Osteoblast (primary cell): ENCODE measurements at regions not wholly inside any gene's neighbourhood (a gene's known extent, or its start where the extent isn't known, plus 50 kb on each side); places are given as distances from the start of the nearest gene placed in this dataset.
"Not testable (repeated sequence)": the region's sequence is repeated elsewhere in the genome, so short reads cannot be mapped to it uniquely, and the experiment has no call there.

Experiments
- DNase-seq: peaks from one replicate; pipeline ENCODE4 v3.0.0; 2011; ENCODE audit warnings: low spot score, mixed read lengths; ENCODE audit not compliant: insufficient read length; ENCODE audit errors: missing footprints
- H2AFZ ChIP-seq: 2 replicates; pipeline ENCODE4 v1.6.0; 2011; ENCODE audit warnings: mild to moderate bottlenecking, low read length
- H3K27ac ChIP-seq: 2 replicates; pipeline ENCODE4 v1.5.1; 2011; ENCODE audit warnings: mild to moderate bottlenecking, low read depth, low read length, moderate library complexity
- H3K27me3 ChIP-seq: 2 replicates; pipeline ENCODE4 v1.6.0; 2012; ENCODE audit warnings: mild to moderate bottlenecking, control low read depth, inconsistent platforms, low read length, moderate library complexity; ENCODE audit not compliant: insufficient read depth
- H3K36me3 ChIP-seq: 2 replicates; pipeline ENCODE4 v1.5.1; 2011; ENCODE audit warnings: mild to moderate bottlenecking, low read length, control low read depth, moderate library complexity; ENCODE audit not compliant: insufficient read depth
- H3K4me1 ChIP-seq: 2 replicates; pipeline ENCODE4 v1.5.1; 2011; ENCODE audit warnings: mild to moderate bottlenecking, low read length, control low read depth, moderate library complexity; ENCODE audit not compliant: insufficient read depth
- H3K4me2 ChIP-seq: 2 replicates; pipeline ENCODE4 v1.6.0; 2011; ENCODE audit warnings: mild to moderate bottlenecking, low read length; ENCODE audit not compliant: insufficient read depth
- H3K4me3 ChIP-seq: fragments of 200-600 bp; sonication (generic); 3 replicates; pipeline ENCODE4 v1.5.1; 2012; ENCODE audit warnings: mild to moderate bottlenecking, low read length, inconsistent platforms; ENCODE audit not compliant: insufficient read depth
- H3K79me2 ChIP-seq: 2 replicates; pipeline ENCODE4 v1.6.0; 2012; ENCODE audit warnings: mild to moderate bottlenecking, low read length, control low read depth, inconsistent platforms; ENCODE audit not compliant: insufficient read depth
- H3K9me3 ChIP-seq: 2 replicates; pipeline ENCODE4 v1.5.1; 2011; ENCODE audit warnings: low read depth, low read length, control low read depth
- H4K20me1 ChIP-seq: 2 replicates; pipeline ENCODE4 v1.6.0; 2012; ENCODE audit warnings: mild to moderate bottlenecking, low read length, control low read depth; ENCODE audit not compliant: insufficient read depth
- CTCF ChIP-seq: IDR thresholded peaks from 2 replicates; pipeline ENCODE4 v1.5.1; 2011; ENCODE audit warnings: mild to moderate bottlenecking, low read depth, low read length, moderate library complexity; ENCODE audit errors: extremely low read depth

- Histone ChIP-seq H3K36me3 (no peaks in the 10 kb centered on the region), H3K9me3 (no peaks in the 10 kb centered on the region), H4K20me1 (no peaks in the 10 kb centered on the region), H3K4me2 (peak overlapping the region; percentile 10), H3K27ac (no peak overlapping the region), H3K4me3 (no peak overlapping the region), H3K4me1 (no peaks in the 10 kb centered on the region), H2AFZ (no peak overlapping the region), H3K79me2 (no peaks in the 10 kb centered on the region), H3K27me3 (no peaks in the 10 kb centered on the region)
- TF ChIP-seq CTCF: no peak
- DNase-seq: no peak
Observed at GRCh38 chr12:39682689-39683477, 63.3 kb upstream of the ABCD2 start.

- Histone ChIP-seq H3K36me3 (no peaks in the 10 kb centered on the region), H3K4me1 (no peaks in the 10 kb centered on the region), H3K9me3 (no peaks in the 10 kb centered on the region), H3K27me3 (no peaks in the 10 kb centered on the region), H2AFZ (no peak overlapping the region), H3K27ac (no peak overlapping the region), H3K4me2 (no peak overlapping the region), H3K79me2 (no peaks in the 10 kb centered on the region), H3K4me3 (no peak overlapping the region), H4K20me1 (no peaks in the 10 kb centered on the region)
- no peak for DNase-seq
- TF ChIP-seq CTCF: no peak
Observed at GRCh38 chr12:39675263-39675662, 55.7 kb upstream of the ABCD2 start.

- Histone ChIP-seq H3K4me1 (no peaks in the 10 kb centered on the region), H3K9me3 (no peaks in the 10 kb centered on the region), H3K79me2 (no peaks in the 10 kb centered on the region), H3K27ac (no peak overlapping the region), H3K27me3 (no peaks in the 10 kb centered on the region), H4K20me1 (no peaks in the 10 kb centered on the region), H3K4me3 (no peak overlapping the region), H2AFZ (no peak overlapping the region), H3K4me2 (no peak overlapping the region), H3K36me3 (no peaks in the 10 kb centered on the region)
- no peak for DNase-seq
- TF ChIP-seq CTCF: no peak
Observed at GRCh38 chr12:39672976-39673375, 53.4 kb upstream of the ABCD2 start.

GRCh38 chr12:39671898-39672875, 52.6 kb upstream of the ABCD2 start:
- no peaks in the 10 kb centered on the region for H3K79me2 ChIP-seq
- DNase-seq: no peak

GRCh38 chr12:39669539-39669938, 49.9 kb upstream of the ABCD2 start:
- DNase-seq, H4K20me1 ChIP-seq, H3K27ac ChIP-seq, H3K4me3 ChIP-seq, H3K4me2 ChIP-seq, H3K4me1 ChIP-seq, H3K36me3 ChIP-seq, H3K27me3 ChIP-seq, H3K79me2 ChIP-seq, H2AFZ ChIP-seq, H3K9me3 ChIP-seq: not testable (repeated sequence)

More at GRCh38 chr12:39671898-39672875, 52.6 kb upstream of the ABCD2 start:
- H3K36me3 ChIP-seq: no peaks in the 10 kb centered on the region
- H3K4me3 ChIP-seq: no peak overlapping the region
- H3K9me3 ChIP-seq: no peaks in the 10 kb centered on the region
- no peaks in the 10 kb centered on the region for H4K20me1 ChIP-seq
- no peak overlapping the region for H3K27ac ChIP-seq
- H2AFZ ChIP-seq: no peak overlapping the region
- H3K4me2 ChIP-seq: no peak overlapping the region
- H3K4me1 ChIP-seq: no peaks in the 10 kb centered on the region
- TF ChIP-seq CTCF: no peak
- H3K27me3 ChIP-seq: no peaks in the 10 kb centered on the region
